ENCODE measurements at regions not wholly inside any gene's neighbourhood (a gene's known extent, or its start where the extent isn't known, plus 50 kb on each side); places are given as distances from the start of the nearest gene placed in this dataset.
A peak's percentile ranks its signal among the peaks of the same experiment; 100 is the strongest.

DNA sequence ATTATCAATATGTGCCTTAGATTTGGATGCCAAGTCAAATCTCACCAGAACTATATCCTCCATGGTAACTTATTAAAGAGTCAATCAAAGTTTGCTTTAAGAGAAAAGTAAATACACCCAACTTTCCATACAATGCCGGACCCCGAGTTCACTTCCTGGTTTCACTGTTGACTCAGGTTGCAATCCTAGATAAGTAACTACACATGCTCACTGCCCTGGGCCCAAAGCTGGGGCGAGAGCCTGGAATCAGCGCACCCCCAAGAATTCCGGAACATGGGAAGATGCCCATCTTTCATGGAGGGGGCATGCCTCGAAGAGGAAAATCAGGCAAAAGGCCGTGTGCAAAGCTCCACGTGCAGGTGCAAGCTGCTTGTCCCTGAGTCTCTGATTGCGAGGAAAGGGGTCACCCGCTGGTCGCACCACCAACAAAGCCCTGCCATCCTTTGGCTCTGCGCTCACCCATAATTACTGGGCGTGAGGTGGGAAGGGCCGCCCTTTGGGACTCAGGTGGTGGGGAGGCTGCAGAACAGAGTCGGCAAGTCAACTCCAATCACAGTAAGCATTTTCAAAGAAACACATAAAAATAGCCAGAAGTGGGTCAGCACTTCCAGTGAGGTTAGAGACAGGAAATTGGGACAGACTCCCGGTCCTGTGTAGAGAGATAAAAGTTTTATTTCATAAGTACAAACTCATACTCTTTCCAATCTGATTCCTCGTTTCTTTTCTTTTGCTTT lies 167.7 kb downstream of the TOMM20 start:
- CTCF ChIA-PET = interaction anchor here (0.6 to 3.5 kb wide), 5 partner anchors 16 to 118 kb away, joined by 3 to 9 read pairs (median 5); no protein-coding TSS in a partner anchor

GRCh38 chr1:234958706-234959657 lies 169.7 kb downstream of the TOMM20 start:
- H3K4me3 ChIP-seq (ENCODE audit: control insufficient read depth in 1 of 7, extremely low read depth in 1 of 7, insufficient read depth in 4 of 7, low read depth in 2 of 7, low read length in 6 of 7) = peak overlapping the region in 3 of 7 experiments; percentile 21 to 33 (median 29)
- WGBS (ENCODE audit: insufficient coverage) = 75% methylated on average over 14 of the region's 21 CpGs
- no peaks in the 10 kb centered on the region for H3K9me3 ChIP-seq (ENCODE audit: control extremely low read depth in 1 of 5, control insufficient read depth in 4 of 5, insufficient read depth in 2 of 5, low read depth in 1 of 5, low read length in 4 of 5)
- peaks cover 49 to 98% (median 89%) of the 10 kb centered on the region in 4 experiments for H3K4me1 ChIP-seq (ENCODE audit: control extremely low read depth in 1 of 4, control insufficient read depth in 4 of 4, insufficient read depth in 4 of 4, low read length in 3 of 4)
- no peak for DNase-seq
- H3K27me3 ChIP-seq (replicated peaks in 2 of 5; ENCODE audit: control insufficient read depth in 4 of 5, insufficient read depth in 5 of 5, low read length in 4 of 5) = no peaks in the 10 kb centered on the region
- no peak overlapping the region for H3K27ac ChIP-seq (ENCODE audit: insufficient read depth in 1 of 2, low read depth in 1 of 2, low read length in 2 of 2, poor library complexity in 1 of 2, severe bottlenecking in 2 of 2)
- CTCF ChIA-PET = interaction anchor here (0.6 to 3.5 kb wide), 13 partner anchors 12 to 345 kb away, joined by 3 to 9 read pairs (median 3); no protein-coding TSS in a partner anchor
- POLR2A ChIA-PET = interaction anchor here (0.6 to 1.5 kb wide), 6 partner anchors 19 to 438 kb away, joined by 3 to 6 read pairs (median 3); no protein-coding TSS in a partner anchor
- no peaks in the 10 kb centered on the region for H3K36me3 ChIP-seq (ENCODE audit: control insufficient read depth in 4 of 4, insufficient read depth in 4 of 4, low read length in 3 of 4)

More for the DNA sequence above, 167.7 kb downstream of the TOMM20 start:
- POLR2A ChIA-PET = no interaction called here
- 40% methylated on average over 12 of the region's 17 CpGs for WGBS (ENCODE audit: insufficient coverage)
- Histone ChIP-seq H3K4me1 (ENCODE audit: control extremely low read depth in 1 of 4, control insufficient read depth in 4 of 4, insufficient read depth in 4 of 4, low read length in 3 of 4) (peaks cover 52 to 96% (median 86%) of the 10 kb centered on the region in 4 experiments), H3K9me3 (ENCODE audit: control extremely low read depth in 1 of 5, control insufficient read depth in 4 of 5, insufficient read depth in 2 of 5, low read depth in 1 of 5, low read length in 4 of 5) (no peaks in the 10 kb centered on the region), H3K36me3 (ENCODE audit: control insufficient read depth in 4 of 4, insufficient read depth in 4 of 4, low read length in 3 of 4) (peaks cover 0 to 4% (median 0%) of the 10 kb centered on the region in 4 experiments), H3K27me3 (replicated peaks in 2 of 5; ENCODE audit: control insufficient read depth in 4 of 5, insufficient read depth in 5 of 5, low read length in 4 of 5) (no peaks in the 10 kb centered on the region), H3K4me3 (ENCODE audit: control insufficient read depth in 1 of 7, extremely low read depth in 1 of 7, insufficient read depth in 4 of 7, low read depth in 2 of 7, low read length in 6 of 7) (peak overlapping the region in 2 of 7 experiments; percentile 22 to 49), H3K27ac (ENCODE audit: insufficient read depth in 1 of 2, low read depth in 1 of 2, low read length in 2 of 2, poor library complexity in 1 of 2, severe bottlenecking in 2 of 2) (peak overlapping the region in 1 of 2 experiments; percentile 67)
- DNase-seq = peak in 1 of 3 donors; percentile 66

DNA sequence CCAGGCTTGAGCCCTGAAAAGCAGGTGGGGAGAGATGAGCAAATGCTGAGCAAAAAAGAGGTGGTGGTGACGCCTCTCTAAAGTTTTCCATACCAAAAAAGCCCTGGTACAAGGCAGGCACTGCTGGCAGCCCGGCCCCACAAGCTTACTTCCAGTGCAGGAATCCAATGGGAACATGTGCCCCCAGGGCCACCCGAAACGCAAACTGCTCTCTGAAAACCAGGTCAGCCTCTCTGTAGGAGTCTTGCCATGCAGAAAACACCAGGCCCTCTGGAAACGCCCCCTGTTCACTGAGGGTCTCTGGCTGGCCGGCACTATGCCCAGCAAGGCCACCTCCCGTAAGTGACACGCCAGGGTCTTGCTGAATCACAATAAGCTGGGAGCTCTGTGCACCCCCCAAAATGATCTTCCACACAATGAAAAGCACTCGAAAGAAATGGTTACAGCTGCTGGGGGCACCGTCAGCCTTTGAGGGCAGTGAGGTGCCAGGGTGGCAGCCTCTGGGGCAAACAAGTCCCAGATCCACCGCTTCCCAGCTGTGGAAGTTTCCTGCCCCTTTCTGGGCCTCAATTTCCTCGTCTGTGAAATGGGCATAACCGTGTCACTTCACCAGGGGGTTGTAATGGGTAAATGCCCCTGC lies 170.5 kb downstream of the TOMM20 start:
- 97% methylated on average over 12 of the region's 13 CpGs for WGBS (ENCODE audit: insufficient coverage)
- DNase-seq = no peak
- Histone ChIP-seq H3K4me1 (ENCODE audit: control extremely low read depth in 1 of 4, control insufficient read depth in 4 of 4, insufficient read depth in 4 of 4, low read length in 3 of 4) (peaks cover 43 to 97% (median 82%) of the 10 kb centered on the region in 4 experiments), H3K4me3 (ENCODE audit: control insufficient read depth in 1 of 7, extremely low read depth in 1 of 7, insufficient read depth in 4 of 7, low read depth in 2 of 7, low read length in 6 of 7) (no peak overlapping the region), H3K27ac (ENCODE audit: insufficient read depth in 1 of 2, low read depth in 1 of 2, low read length in 2 of 2, poor library complexity in 1 of 2, severe bottlenecking in 2 of 2) (peak overlapping the region in 1 of 2 experiments; percentile 45), H3K27me3 (replicated peaks in 2 of 5; ENCODE audit: control insufficient read depth in 4 of 5, insufficient read depth in 5 of 5, low read length in 4 of 5) (no peaks in the 10 kb centered on the region), H3K9me3 (ENCODE audit: control extremely low read depth in 1 of 5, control insufficient read depth in 4 of 5, insufficient read depth in 2 of 5, low read depth in 1 of 5, low read length in 4 of 5) (no peaks in the 10 kb centered on the region), H3K36me3 (ENCODE audit: control insufficient read depth in 4 of 4, insufficient read depth in 4 of 4, low read length in 3 of 4) (no peaks in the 10 kb centered on the region)
- POLR2A ChIA-PET = interaction anchor here (0.6 to 1.5 kb wide), 2 partner anchors 20 to 37 kb away, joined by 3 to 6 read pairs; no protein-coding TSS in a partner anchor
- CTCF ChIA-PET = interaction anchor here (0.6 to 3.5 kb wide), 10 partner anchors 13 to 344 kb away, joined by 3 to 9 read pairs (median 4); no protein-coding TSS in a partner anchor

- CTCF ChIA-PET = interaction anchor here (0.6 to 1.8 kb wide), 8 partner anchors 10 to 343 kb away, joined by 3 to 6 read pairs (median 3); no protein-coding TSS in a partner anchor
- DNase-seq = peak in 1 of 3 donors; percentile 53
- H3K4me1 ChIP-seq (ENCODE audit: control extremely low read depth in 1 of 4, control insufficient read depth in 4 of 4, insufficient read depth in 4 of 4, low read length in 3 of 4) = peaks cover 38 to 93% (median 77%) of the 10 kb centered on the region in 4 experiments
Measured at GRCh38 chr1:234957330-234958065, 171.1 kb downstream of the TOMM20 start.

DNA sequence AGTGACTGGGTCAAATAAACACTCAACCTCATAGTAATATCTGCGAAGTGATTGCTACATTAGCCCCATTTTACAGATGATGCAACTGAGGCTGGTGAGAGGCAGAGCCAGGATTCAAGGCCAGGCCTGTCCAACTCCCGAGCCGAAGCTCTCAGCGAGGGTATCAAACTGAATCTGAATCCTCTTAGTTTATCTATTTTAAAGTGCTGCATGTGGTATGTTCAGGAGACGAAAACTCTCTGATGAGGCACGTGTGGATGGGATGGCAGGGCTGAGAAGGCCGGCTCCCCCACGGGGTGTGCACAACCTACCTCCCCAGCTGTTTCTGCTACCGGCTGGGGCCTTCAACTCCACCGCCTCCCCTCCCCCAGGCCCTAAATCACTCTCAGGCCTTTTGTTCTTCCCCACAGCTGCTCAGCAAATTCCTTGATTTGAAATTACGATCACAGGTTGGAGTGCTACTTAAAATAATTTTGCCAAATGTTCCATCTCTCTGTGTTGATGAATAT lies 171.8 kb downstream of the TOMM20 start:
- CTCF ChIA-PET = interaction anchor here (0.6 to 1.7 kb wide), 7 partner anchors 10 to 343 kb away, joined by 3 to 5 read pairs (median 3); no protein-coding TSS in a partner anchor
- peaks cover 32 to 86% (median 70%) of the 10 kb centered on the region in 4 experiments for H3K4me1 ChIP-seq (ENCODE audit: control extremely low read depth in 1 of 4, control insufficient read depth in 4 of 4, insufficient read depth in 4 of 4, low read length in 3 of 4)
- WGBS (ENCODE audit: insufficient coverage) = 100% methylated on average over 1 of the region's 11 CpGs

More at GRCh38 chr1:234957330-234958065, 171.1 kb downstream of the TOMM20 start:
- Histone ChIP-seq H3K36me3 (ENCODE audit: control insufficient read depth in 4 of 4, insufficient read depth in 4 of 4, low read length in 3 of 4) (no peaks in the 10 kb centered on the region), H3K27ac (ENCODE audit: insufficient read depth in 1 of 2, low read depth in 1 of 2, low read length in 2 of 2, poor library complexity in 1 of 2, severe bottlenecking in 2 of 2) (peak overlapping the region in 1 of 2 experiments; percentile 45), H3K9me3 (ENCODE audit: control extremely low read depth in 1 of 5, control insufficient read depth in 4 of 5, insufficient read depth in 2 of 5, low read depth in 1 of 5, low read length in 4 of 5) (no peaks in the 10 kb centered on the region), H3K27me3 (replicated peaks in 2 of 5; ENCODE audit: control insufficient read depth in 4 of 5, insufficient read depth in 5 of 5, low read length in 4 of 5) (no peaks in the 10 kb centered on the region), H3K4me3 (ENCODE audit: control insufficient read depth in 1 of 7, extremely low read depth in 1 of 7, insufficient read depth in 4 of 7, low read depth in 2 of 7, low read length in 6 of 7) (peak overlapping the region in 1 of 7 experiments; percentile 22)
- WGBS (ENCODE audit: insufficient coverage) = 86% methylated on average over 10 of the region's 14 CpGs
- POLR2A ChIA-PET = interaction anchor here (0.6 kb wide), 1 partner anchor 43 kb away, joined by 5 read pairs; no protein-coding TSS in a partner anchor

More for the DNA sequence above, 171.8 kb downstream of the TOMM20 start:
- peak in 1 of 3 donors; percentile 67 for DNase-seq
- Histone ChIP-seq H3K27me3 (replicated peaks in 2 of 5; ENCODE audit: control insufficient read depth in 4 of 5, insufficient read depth in 5 of 5, low read length in 4 of 5) (no peaks in the 10 kb centered on the region), H3K4me3 (ENCODE audit: control insufficient read depth in 1 of 7, extremely low read depth in 1 of 7, insufficient read depth in 4 of 7, low read depth in 2 of 7, low read length in 6 of 7) (no peak overlapping the region), H3K9me3 (ENCODE audit: control extremely low read depth in 1 of 5, control insufficient read depth in 4 of 5, insufficient read depth in 2 of 5, low read depth in 1 of 5, low read length in 4 of 5) (no peaks in the 10 kb centered on the region), H3K36me3 (ENCODE audit: control insufficient read depth in 4 of 4, insufficient read depth in 4 of 4, low read length in 3 of 4) (no peaks in the 10 kb centered on the region), H3K27ac (ENCODE audit: insufficient read depth in 1 of 2, low read depth in 1 of 2, low read length in 2 of 2, poor library complexity in 1 of 2, severe bottlenecking in 2 of 2) (peak overlapping the region in 1 of 2 experiments; percentile 45)
- POLR2A ChIA-PET = interaction anchor here (0.6 kb wide), 1 partner anchor 42 kb away, joined by 5 read pairs; no protein-coding TSS in a partner anchor
